Stimulated activated memory B cell treated with anti-CD40 and anti-IgM and Interleukin-4, amounts not matched to agents 10 μg/mL and 1 μg/mL and 100 μg/mL, for 72 hours (primary cell): ENCODE measurements at regions not wholly inside any gene's neighbourhood (a gene's known extent, or its start where the extent isn't known, plus 50 kb on each side); places are given as distances from the start of the nearest gene placed in this dataset.

Experiments used
- ATAC-seq: fragments of 150-1000 bp; cut with Tn5 transposase; 2 replicates; pipeline ENCODE4 v1.10.0; 2021
- H3K27ac Mint-ChIP-seq: one replicate; pipeline ENCODE4 v1.8.0; 2022; ENCODE audit warnings: mild to moderate bottlenecking, mixed read lengths
- H3K27me3 Mint-ChIP-seq: one replicate; pipeline ENCODE4 v1.8.0; 2022; ENCODE audit warnings: mixed read lengths
- H3K36me3 Mint-ChIP-seq: one replicate; pipeline ENCODE4 v1.8.0; 2022; ENCODE audit warnings: mixed read lengths
- H3K4me1 Mint-ChIP-seq: one replicate; pipeline ENCODE4 v1.8.0; 2022; ENCODE audit warnings: mixed read lengths
- H3K4me3 Mint-ChIP-seq: one replicate; pipeline ENCODE4 v1.8.0; 2022; ENCODE audit warnings: mild to moderate bottlenecking, moderate library complexity, mixed read lengths
- H3K9me3 Mint-ChIP-seq: one replicate; pipeline ENCODE4 v1.8.0; 2022; ENCODE audit warnings: mixed read lengths

DNA sequence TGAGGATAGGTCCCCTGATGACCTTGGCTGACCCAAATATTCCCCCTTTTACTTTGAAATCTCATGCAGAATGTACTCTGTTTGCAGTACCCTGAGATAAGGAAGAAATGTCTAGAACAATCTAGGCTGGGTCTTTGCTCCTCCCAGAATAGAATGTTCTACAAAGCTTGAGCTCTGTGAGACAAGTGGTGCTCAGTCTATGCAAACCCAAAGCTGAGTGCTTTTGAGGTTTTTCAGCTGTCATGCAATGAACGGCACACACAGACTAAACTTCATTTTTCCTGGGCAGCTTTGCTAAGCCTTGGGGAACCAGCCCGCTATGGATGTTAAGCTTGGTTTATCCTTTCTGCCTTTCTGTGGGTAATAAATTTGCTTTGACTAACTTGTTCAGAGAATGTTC is 513.6 kb downstream of the FAT4 start:
- no peaks in the 10 kb centered on the region for H3K27me3 Mint-ChIP-seq
- no peaks in the 10 kb centered on the region for H3K36me3 Mint-ChIP-seq
- no peak for ATAC-seq
- no peaks in the 10 kb centered on the region for H3K4me1 Mint-ChIP-seq
- H3K27ac Mint-ChIP-seq = no peak overlapping the region
- H3K4me3 Mint-ChIP-seq = no peak overlapping the region
- H3K9me3 Mint-ChIP-seq = peaks cover under 1% of the 10 kb centered on the region

DNA sequence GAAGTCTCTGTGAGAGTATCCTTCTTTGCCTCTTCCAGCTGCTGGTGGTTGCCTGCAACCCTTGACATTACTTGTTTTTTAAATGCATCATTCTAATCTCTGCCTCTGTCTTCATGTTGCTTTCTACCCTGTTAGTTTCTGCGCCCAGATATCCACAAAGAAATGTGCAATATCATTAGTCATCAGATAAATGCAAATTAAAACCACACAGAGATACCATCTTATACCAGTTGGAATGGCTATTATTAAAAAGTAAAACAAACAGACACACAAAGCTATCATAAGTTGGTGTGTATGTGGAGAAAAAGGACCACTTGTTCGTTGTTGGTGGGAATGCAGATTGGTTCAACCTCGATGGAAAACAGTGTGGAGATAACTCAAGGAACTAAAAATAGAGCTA is 517.4 kb downstream of the FAT4 start:
- H3K4me3 Mint-ChIP-seq = no peak overlapping the region
- ATAC-seq = no peak
- no peaks in the 10 kb centered on the region for H3K36me3 Mint-ChIP-seq
- H3K27me3 Mint-ChIP-seq = no peaks in the 10 kb centered on the region
- no peak overlapping the region for H3K27ac Mint-ChIP-seq
- H3K9me3 Mint-ChIP-seq = peaks cover 3% of the 10 kb centered on the region
- H3K4me1 Mint-ChIP-seq = no peaks in the 10 kb centered on the region

DNA sequence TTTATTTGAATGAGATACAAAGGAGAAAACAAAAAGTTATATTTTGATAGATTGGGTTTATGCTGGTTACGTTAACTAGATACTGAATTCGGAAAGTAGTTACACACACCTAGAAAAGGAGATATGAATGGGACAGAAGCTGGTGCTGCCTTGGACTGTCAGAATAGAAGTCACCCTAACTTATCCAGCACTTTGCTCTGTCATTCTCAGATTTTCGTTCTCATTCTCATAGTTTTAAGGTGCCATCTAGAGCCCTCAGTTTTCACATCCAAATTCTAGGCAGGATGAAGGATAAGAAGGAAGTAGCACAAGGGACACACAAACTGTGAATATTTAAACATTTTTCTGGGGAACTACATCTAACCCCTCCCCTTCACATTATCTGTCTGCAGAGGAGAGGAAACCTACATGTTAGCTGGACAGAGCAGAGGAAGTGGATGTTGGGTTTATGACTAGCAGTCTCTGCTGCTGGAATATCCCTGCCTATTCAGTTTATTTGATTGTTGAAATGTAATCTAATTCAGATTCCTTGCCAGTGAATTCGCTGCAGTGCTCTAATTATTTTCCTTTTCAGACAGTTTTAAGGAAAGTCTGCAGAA is 521.9 kb downstream of the FAT4 start:
- Mint-ChIP-seq H3K4me1 (no peaks in the 10 kb centered on the region), H3K27ac (no peak overlapping the region), H3K4me3 (no peak overlapping the region), H3K27me3 (no peaks in the 10 kb centered on the region), H3K36me3 (no peaks in the 10 kb centered on the region), H3K9me3 (peaks cover 3% of the 10 kb centered on the region)
- no peak for ATAC-seq

DNA sequence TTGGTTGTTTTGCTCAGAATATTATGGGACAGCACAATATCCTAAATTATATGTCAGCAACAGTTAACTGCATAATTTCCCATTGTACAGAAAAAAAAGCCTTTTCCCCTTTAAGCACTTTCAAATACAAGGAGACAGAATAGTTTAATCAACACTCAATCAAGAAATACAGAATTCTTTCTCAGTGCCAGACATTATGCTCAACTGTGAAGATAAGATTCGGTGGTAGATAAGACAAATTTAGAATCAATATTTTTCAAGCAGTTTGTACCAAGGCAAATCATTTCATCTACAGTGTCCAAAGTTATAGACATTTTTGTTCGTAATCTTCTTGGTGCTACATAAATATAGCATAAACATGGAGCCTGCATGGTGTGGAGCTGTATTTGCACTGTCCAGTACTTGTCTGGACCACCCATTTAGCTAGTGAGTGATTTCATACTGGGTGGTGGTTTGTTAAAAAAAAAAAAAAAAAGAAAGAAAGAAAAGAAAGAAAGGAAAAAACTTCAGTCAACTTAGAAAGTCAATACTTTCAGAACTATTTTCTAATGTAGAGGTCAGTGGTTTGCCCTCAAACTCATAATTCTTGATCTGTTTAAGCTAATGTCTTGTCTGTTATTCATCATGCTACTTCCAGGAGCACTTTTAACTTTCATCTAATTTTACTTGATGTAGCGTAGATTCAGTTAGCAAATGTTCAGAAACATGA is 522.9 kb downstream of the FAT4 start:
- Mint-ChIP-seq H3K36me3 (no peaks in the 10 kb centered on the region), H3K27me3 (no peaks in the 10 kb centered on the region), H3K9me3 (peaks cover 3% of the 10 kb centered on the region), H3K4me1 (no peaks in the 10 kb centered on the region), H3K27ac (no peak overlapping the region), H3K4me3 (no peak overlapping the region)
- no peak for ATAC-seq

DNA sequence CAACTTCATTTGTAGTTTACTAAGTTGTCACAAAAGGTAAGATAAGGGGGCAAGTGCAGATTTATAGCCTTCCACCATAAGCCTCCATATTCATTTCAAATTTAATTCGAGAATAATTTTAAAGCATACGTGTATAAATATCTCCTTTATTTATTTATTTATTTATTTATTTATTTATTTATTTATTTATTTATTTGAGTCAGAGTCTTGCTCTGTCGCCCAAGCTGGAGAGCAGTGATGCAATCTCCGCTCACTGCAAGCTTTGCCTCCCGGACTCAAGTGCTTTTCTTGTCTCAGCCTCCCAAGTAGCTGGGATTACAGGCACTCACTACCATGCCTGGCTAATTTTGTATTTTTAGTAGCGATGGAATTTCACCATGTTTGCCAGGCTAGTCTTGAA is 523.4 kb downstream of the FAT4 start:
- no peaks in the 10 kb centered on the region for H3K4me1 Mint-ChIP-seq
- no peak overlapping the region for H3K27ac Mint-ChIP-seq
- no peak for ATAC-seq
- no peaks in the 10 kb centered on the region for H3K36me3 Mint-ChIP-seq
- no peaks in the 10 kb centered on the region for H3K27me3 Mint-ChIP-seq
- no peak overlapping the region for H3K4me3 Mint-ChIP-seq
- H3K9me3 Mint-ChIP-seq = peaks cover 3% of the 10 kb centered on the region

DNA sequence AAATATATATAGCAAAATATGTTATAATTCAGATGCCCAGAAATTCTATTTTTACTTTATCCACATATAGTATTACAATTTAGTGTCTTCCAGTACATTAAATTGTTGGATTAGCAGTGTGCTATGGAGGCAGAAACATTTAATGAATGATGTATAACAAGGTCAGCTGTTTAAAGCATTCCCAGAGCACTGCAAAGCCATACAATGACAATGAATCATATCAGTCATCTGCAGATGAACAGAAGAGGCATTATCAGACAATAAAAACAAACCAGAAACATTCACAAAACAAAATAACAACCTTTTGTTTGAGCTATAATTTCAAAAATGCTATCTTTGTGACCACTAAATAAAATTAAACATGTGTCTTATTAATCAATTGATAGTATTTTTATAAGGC is 524.2 kb downstream of the FAT4 start:
- Mint-ChIP-seq H3K4me1 (no peaks in the 10 kb centered on the region), H3K36me3 (no peaks in the 10 kb centered on the region), H3K27ac (no peak overlapping the region), H3K27me3 (no peaks in the 10 kb centered on the region), H3K9me3 (no peaks in the 10 kb centered on the region), H3K4me3 (no peak overlapping the region)
- ATAC-seq = no peak

DNA sequence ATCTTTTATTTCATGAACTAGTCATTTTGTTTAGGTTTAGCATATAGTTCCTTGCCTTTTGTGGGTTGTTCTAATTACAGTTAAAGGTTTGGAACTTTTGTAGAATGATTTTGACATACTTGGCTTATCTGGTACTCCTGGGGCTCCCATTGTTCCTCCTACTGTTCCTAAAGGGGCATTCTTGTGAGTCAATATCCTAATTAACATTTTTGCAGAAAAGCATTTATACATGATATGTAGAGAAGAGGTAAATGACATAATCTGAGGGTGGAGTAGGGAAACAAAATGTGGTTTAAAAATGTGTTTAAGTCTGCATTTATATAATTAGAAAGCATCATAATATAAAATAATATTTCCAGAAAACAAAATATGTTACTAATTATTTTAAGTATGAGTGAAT is 529.2 kb downstream of the FAT4 start:
- H3K27ac Mint-ChIP-seq = no peak overlapping the region
- H3K36me3 Mint-ChIP-seq = no peaks in the 10 kb centered on the region
- no peak for ATAC-seq
- H3K4me3 Mint-ChIP-seq = no peak overlapping the region
- H3K27me3 Mint-ChIP-seq = no peaks in the 10 kb centered on the region
- peaks cover 2% of the 10 kb centered on the region for H3K9me3 Mint-ChIP-seq
- H3K4me1 Mint-ChIP-seq = no peaks in the 10 kb centered on the region

DNA sequence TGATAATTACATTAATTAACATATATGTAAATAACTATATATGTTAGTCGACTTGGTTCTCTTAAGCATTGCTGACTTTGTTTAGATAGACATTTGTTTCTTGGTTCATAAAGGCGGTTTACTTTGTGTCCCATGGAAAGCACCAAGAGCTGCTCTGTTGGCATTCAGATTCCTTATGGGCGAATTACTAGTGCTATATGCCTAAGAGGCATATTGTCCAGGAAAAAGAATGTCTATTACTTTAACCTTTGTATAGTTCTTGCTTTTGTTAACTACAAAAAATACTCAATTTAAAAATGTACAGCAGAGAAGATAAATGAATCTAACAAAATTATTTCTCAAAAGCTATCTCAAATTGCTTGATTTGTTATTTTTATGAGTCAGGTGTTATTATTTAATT is 532.8 kb downstream of the FAT4 start:
- Mint-ChIP-seq H3K27me3 (no peaks in the 10 kb centered on the region), H3K36me3 (no peaks in the 10 kb centered on the region)
- ATAC-seq = no peak

DNA sequence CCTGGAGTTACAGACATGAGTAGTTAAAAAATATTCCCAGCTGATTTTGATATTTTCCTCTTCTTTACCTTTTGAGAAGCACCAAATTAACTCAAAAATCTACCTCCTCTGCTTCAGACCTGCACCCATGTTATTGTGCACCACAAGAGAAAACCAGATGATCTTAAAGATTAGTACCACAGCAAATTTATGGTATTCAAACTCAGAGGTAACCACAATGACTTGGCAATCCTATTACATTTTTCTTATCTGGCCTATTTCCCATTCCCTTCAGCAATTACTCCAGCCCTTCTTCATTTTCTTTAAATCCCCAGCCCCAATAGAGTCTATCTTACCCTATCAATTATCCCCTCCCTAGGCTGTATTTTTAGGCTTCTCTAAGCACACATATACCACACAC is 535.1 kb downstream of the FAT4 start:
- Mint-ChIP-seq H3K27me3 (no peaks in the 10 kb centered on the region), H3K9me3 (peaks cover 2% of the 10 kb centered on the region), H3K4me3 (no peak overlapping the region), H3K4me1 (no peaks in the 10 kb centered on the region), H3K36me3 (no peaks in the 10 kb centered on the region), H3K27ac (no peak overlapping the region)
- ATAC-seq = no peak

More for the DNA sequence above, 532.8 kb downstream of the FAT4 start:
- H3K9me3 Mint-ChIP-seq = peaks cover 2% of the 10 kb centered on the region
- no peak overlapping the region for H3K27ac Mint-ChIP-seq
- no peak overlapping the region for H3K4me3 Mint-ChIP-seq
- no peaks in the 10 kb centered on the region for H3K4me1 Mint-ChIP-seq

DNA sequence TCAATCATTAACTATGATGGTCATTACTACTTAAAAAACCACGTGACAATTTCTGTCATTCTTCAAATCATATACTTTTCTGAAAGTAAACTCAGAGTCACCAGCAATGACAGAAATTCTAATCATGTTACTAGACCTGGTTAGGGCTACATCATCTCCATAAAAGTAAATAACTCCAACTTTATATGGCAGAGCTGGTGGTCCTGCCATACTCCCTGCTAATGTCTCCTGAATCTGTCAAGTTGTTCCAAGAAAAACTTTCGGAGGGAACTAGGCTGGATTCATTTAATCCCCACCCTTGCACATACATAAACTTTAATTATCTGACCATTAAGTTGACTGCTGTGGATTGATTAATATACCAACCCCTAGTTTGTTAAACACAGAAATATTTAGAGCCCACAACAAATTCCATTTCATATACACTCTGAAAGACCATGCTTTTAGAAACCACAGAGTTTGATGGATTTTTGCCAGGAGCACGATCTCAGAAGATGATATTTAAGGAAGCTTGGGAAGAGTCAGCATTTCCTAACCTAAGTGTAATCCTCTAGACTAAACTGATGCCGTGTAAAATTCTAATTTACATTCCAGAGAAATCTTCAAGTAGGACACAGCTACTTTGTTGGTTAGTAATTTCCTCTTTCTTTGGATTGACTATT is 577.0 kb downstream of the FAT4 start:
- H3K4me3 Mint-ChIP-seq = no peak overlapping the region
- no peak overlapping the region for H3K27ac Mint-ChIP-seq
- ATAC-seq = no peak
- H3K27me3 Mint-ChIP-seq = no peaks in the 10 kb centered on the region
- peaks cover 9% of the 10 kb centered on the region for H3K9me3 Mint-ChIP-seq
- H3K4me1 Mint-ChIP-seq = no peaks in the 10 kb centered on the region
- no peaks in the 10 kb centered on the region for H3K36me3 Mint-ChIP-seq

DNA sequence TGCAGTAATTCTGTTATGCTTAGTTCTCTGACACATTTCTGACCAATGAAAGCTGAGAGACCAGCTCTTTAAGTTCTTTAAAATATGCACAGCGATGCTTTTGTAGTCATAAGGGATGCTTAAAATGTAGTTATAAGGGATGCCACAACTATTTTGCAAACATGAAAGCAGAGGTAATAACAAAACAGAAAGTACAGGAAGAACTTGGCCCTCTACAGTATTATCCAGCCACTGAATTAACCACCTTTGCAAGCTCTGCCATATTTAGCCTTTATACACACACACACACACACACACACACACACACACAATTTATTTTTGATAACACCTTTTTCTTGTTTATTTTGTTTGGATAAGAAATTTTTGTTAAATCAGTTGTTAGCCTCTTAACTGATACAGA is 590.0 kb downstream of the FAT4 start:
- no peaks in the 10 kb centered on the region for H3K36me3 Mint-ChIP-seq
- no peak for ATAC-seq
- no peaks in the 10 kb centered on the region for H3K4me1 Mint-ChIP-seq
- peaks cover 4% of the 10 kb centered on the region for H3K9me3 Mint-ChIP-seq
- no peak overlapping the region for H3K4me3 Mint-ChIP-seq
- no peak overlapping the region for H3K27ac Mint-ChIP-seq
- H3K27me3 Mint-ChIP-seq = no peaks in the 10 kb centered on the region

DNA sequence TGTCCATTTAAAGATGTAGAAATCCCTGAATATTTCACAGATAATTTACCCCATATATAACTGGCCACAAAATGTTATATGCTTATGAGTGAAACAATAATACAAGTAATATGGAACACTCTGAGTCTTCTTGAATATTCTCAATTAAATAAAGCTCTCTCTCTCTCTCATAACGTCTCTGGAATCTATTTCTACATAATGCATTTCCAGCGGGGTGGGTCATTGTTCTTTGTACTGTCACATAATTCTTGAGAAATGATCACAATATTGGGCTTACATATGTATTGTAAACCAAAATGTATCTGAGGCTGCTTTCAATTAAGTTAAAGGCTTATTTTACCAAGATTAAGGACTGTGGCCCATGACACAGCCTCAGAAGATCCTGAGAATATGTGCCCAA is 596.3 kb downstream of the FAT4 start:
- Mint-ChIP-seq H3K4me3 (no peak overlapping the region), H3K4me1 (no peaks in the 10 kb centered on the region)

DNA sequence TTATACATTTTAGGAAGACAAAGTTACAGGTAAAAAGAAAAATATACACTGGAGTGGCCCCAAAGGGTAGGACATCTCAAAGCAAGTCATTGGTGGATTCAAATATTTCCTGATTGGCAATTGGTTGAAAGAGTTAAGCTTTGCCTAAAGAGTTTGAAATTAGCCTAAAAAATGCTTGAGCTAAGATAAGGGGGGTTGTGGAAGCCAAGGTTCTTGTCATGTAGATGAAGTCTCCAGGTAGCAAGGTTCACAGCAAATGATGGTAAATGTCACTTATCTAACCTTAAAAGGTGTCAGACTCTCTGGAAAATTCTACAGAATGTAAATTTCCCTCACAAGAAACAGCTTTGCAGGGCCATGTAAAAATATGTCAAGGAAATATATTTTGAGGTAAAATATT is 596.7 kb downstream of the FAT4 start:
- Mint-ChIP-seq H3K27me3 (no peaks in the 10 kb centered on the region), H3K9me3 (peaks cover 6% of the 10 kb centered on the region), H3K36me3 (no peaks in the 10 kb centered on the region), H3K27ac (no peak overlapping the region), H3K4me3 (no peak overlapping the region), H3K4me1 (no peaks in the 10 kb centered on the region)
- no peak for ATAC-seq

More for the DNA sequence above, 596.3 kb downstream of the FAT4 start:
- no peak for ATAC-seq
- no peaks in the 10 kb centered on the region for H3K36me3 Mint-ChIP-seq
- H3K27me3 Mint-ChIP-seq = no peaks in the 10 kb centered on the region
- H3K27ac Mint-ChIP-seq = no peak overlapping the region
- peaks cover 3% of the 10 kb centered on the region for H3K9me3 Mint-ChIP-seq

DNA sequence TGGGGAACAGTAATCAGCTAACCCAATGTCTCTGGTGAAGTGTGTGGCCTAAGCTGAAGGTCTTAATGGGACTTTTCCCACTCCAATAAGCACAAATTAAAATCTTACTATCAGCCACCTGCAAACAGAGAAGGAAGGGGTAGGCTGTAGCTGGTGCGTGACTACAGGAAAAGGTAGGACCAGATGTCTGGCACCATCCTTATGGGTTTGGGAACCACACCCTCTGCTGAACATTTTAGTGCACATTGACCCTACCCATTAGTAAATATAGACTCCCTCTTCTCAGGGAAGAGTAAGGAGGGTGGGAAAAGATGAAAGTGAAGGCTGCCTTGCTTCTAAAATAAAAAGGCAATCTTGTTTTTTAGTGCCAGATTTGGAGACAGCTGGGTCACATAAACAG is 602.8 kb downstream of the FAT4 start:
- no peak overlapping the region for H3K27ac Mint-ChIP-seq
- no peak overlapping the region for H3K4me3 Mint-ChIP-seq
- ATAC-seq = no peak
- no peaks in the 10 kb centered on the region for H3K27me3 Mint-ChIP-seq
- H3K9me3 Mint-ChIP-seq = peaks cover 4% of the 10 kb centered on the region
- H3K4me1 Mint-ChIP-seq = no peaks in the 10 kb centered on the region
- H3K36me3 Mint-ChIP-seq = no peaks in the 10 kb centered on the region

DNA sequence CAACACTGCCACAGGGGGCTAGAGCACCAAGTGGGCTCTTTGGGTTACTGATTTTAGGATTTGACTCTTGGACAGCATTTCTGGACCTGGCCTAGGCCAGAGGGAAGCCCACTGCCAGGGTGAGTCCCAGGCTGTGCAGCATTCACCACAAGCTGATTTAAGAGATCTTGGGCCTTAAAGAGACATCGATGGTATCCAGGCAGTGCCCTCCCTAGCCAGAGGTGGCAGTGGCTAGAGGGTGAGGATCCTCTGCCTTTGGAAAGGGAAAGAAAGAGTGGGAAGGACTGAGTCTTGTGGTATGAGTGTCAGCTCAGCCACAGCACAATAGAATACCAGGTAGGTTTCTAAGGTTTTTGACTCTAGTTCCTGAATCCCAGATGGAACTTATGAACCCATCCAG is 613.9 kb downstream of the FAT4 start:
- H3K4me1 Mint-ChIP-seq = no peaks in the 10 kb centered on the region
- H3K4me3 Mint-ChIP-seq = no peak overlapping the region
- no peak for ATAC-seq
- no peaks in the 10 kb centered on the region for H3K27me3 Mint-ChIP-seq
- no peaks in the 10 kb centered on the region for H3K36me3 Mint-ChIP-seq
- no peak overlapping the region for H3K27ac Mint-ChIP-seq
- H3K9me3 Mint-ChIP-seq = peaks cover 5% of the 10 kb centered on the region

DNA sequence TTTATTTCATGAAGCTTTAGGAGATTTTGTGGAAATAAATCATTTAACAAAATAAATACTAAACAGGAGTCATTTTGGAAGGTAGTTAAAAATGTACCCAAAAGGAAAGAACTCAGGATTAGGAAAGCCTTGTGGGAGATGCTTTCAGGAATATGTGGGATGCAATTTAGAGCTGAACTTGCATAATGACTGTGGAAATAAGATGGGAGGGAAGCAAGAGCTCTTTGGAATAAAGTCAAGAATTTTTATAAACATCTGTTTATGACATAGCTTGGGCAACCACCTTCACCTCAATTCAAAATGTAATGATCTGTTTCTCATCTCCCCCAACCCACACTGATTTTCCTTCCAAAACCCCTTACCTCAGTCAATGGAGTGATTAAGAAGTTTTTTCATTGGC is 623.8 kb downstream of the FAT4 start:
- peaks cover 21% of the 10 kb centered on the region for H3K9me3 Mint-ChIP-seq
- no peaks in the 10 kb centered on the region for H3K4me1 Mint-ChIP-seq
- H3K4me3 Mint-ChIP-seq = no peak overlapping the region
- H3K27ac Mint-ChIP-seq = no peak overlapping the region
- no peaks in the 10 kb centered on the region for H3K36me3 Mint-ChIP-seq
- ATAC-seq = no peak
- H3K27me3 Mint-ChIP-seq = no peaks in the 10 kb centered on the region
